ENCODE measurements at regions not wholly inside any gene's neighbourhood (a gene's known extent, or its start where the extent isn't known, plus 50 kb on each side); places are given as distances from the start of the nearest gene placed in this dataset.
"Not testable (repeated sequence)": the region's sequence is repeated elsewhere in the genome, so short reads cannot be mapped to it uniquely, and the experiment has no call there.

- no peak for DNase-seq (ENCODE audit: low read depth in 4 of 4, low spot score in 1 of 4)
Observed at GRCh38 chr5:52255308-52255707, 532.4 kb upstream of the ITGA1 start.

GRCh38 chr5:52262844-52263243 lies 524.9 kb upstream of the ITGA1 start:
- DNase-seq (ENCODE audit: low read depth in 4 of 4, low spot score in 1 of 4), result no peak

- DNase-seq (ENCODE audit: low read depth in 4 of 4, low spot score in 1 of 4), result no peak
Observed at GRCh38 chr5:52269401-52269800, 518.3 kb upstream of the ITGA1 start.

GRCh38 chr5:52269859-52270258 lies 517.9 kb upstream of the ITGA1 start:
- DNase-seq (ENCODE audit: low read depth in 4 of 4, low spot score in 1 of 4), result no peak

DNA sequence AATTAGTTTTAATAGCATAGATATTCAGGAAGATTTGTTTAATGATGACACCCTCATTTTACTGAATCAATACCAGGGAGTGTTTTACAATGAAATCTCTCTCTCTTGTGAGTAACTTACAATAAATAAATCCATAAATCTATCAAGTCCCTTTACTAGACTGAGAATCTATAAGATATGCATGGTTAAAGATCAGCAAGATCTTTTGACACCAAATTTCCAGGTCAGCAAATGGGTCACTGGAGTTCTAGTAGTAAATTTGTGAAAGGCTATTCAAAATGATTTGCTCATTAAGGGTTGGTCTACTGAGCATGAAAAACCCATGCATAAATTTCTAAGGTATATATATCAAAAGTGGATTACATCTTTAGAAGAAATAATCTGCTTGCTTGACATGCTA lies 512.1 kb upstream of the ITGA1 start:
- no peak for DNase-seq (ENCODE audit: low read depth in 4 of 4, low spot score in 1 of 4)

- DNase-seq (ENCODE audit: low read depth in 4 of 4, low spot score in 1 of 4), result no peak
Observed at GRCh38 chr5:52277101-52277500, 510.6 kb upstream of the ITGA1 start.

- no peak for DNase-seq (ENCODE audit: low read depth in 4 of 4, low spot score in 1 of 4)
Observed at GRCh38 chr5:52282647-52283046, 505.1 kb upstream of the ITGA1 start.

- no peak for DNase-seq (ENCODE audit: low read depth in 4 of 4, low spot score in 1 of 4)
Observed at GRCh38 chr5:52283221-52283620, 504.5 kb upstream of the ITGA1 start.

- DNase-seq (ENCODE audit: low read depth in 4 of 4, low spot score in 1 of 4), result no peak
Observed at GRCh38 chr5:52300703-52301372, 486.9 kb upstream of the ITGA1 start.

DNA sequence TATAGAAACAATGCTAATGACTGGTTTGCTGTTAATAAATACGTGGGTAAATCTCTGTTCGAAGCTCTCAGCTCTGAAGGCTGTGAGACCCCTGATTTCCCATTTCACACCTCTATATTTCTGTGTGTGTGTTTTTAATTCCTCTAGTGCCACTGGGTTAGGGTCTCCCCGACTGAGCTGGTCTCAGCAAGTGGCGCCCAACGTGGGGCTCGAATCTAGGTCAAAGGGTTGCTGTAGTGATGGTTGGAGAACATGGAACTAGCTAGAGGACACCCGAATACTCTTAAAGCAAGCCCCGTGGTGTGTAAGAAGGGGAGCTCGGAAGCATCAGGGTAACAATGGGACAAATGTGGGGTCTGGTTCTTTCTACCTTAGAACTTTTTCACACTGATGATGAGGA lies 482.9 kb upstream of the ITGA1 start:
- DNase-seq (ENCODE audit: low read depth in 4 of 4, low spot score in 1 of 4), result not testable (repeated sequence)

- no peak for DNase-seq (ENCODE audit: low read depth in 4 of 4, low spot score in 1 of 4)
Observed at GRCh38 chr5:52328220-52328806, 459.4 kb upstream of the ITGA1 start.

GRCh38 chr5:52331725-52332124 lies 456.0 kb upstream of the ITGA1 start:
- DNase-seq (ENCODE audit: low read depth in 4 of 4, low spot score in 1 of 4), result no peak

DNA sequence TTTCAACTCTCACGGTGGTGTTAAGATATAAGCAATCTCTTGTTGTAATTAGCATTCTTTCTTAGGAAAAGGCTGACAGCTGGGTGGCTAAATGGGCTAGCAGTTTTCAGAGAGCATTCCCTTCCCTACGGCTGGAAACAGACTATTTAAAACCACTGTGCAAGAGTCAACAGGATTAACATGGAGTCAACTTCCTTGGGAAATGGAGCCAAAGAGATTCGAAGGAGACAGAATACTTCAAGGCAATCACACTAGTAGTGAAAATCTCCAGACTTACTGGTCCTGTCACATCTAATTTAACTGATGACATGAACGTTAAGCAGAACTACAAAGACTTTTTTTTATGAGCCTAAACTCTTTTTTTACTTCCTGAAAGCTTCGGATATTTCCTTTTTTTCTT lies 453.3 kb upstream of the ITGA1 start:
- DNase-seq (ENCODE audit: low read depth in 4 of 4, low spot score in 1 of 4), result no peak

DNA sequence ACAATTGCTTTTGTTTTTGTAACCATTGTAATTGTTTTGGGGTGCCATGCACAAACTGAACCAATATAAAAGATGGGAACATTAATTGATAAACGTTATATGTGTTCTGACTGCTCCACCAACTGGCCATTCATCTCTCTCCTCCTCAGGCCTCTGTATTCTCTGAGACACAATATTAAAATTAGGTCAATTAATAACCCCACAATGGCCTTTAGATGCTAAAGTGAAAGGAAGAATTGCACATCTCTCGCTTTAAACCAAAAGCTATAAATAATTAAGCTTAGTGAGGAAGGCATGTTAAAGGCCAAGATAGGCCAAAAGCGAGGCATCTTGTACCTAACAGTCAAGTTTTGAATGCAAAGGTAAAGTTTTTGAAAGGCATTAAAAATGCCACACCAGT lies 448.4 kb upstream of the ITGA1 start:
- DNase-seq (ENCODE audit: low read depth in 4 of 4, low spot score in 1 of 4), result no peak

DNA sequence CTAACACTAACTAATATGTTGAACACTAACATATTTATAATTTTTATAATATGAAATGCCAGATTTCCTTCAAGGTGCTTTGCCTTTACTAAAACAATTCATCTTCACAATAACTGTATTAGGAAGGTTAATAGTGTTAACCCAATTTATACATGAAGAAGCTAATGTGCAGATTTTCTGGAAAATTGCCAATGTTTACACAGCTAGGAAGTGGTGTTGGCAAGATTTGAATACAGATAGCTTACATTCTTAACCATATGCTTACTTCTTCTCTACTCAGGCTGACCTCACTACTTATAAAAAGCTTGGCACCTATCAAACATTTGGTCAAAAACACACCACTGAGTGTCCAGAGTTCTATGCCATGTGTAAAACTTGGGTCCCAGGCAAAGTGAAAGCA lies 445.4 kb upstream of the ITGA1 start:
- no peak for DNase-seq (ENCODE audit: low read depth in 4 of 4, low spot score in 1 of 4)

DNA sequence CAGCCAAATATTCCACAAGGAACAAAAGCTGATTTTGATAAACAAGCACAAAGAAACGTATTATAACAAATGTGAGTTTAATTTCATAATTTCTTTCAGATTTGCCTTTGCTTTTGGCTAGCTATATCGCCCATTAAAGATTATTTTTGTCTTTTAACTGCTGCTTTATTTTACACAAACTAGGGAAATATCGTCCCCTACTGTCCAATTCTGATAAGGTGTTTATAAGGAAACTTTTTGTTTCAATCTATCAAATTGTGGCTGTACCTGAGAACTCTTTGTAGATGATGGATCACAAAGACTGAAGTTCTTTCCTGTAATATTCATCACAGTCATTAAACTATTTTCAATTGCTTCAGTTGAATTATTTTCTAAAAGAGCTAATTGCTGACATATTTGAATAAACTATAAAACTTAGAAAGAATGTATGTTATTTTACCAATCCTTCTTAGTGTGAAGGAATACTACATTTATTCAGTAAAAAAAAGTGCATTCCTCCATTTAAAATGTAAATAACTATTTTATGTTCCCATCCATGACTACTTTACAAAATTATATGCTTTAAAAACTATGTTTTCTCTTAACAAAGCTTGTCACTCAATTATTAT lies 431.3 kb upstream of the ITGA1 start:
- no peak for DNase-seq (ENCODE audit: low read depth in 4 of 4, low spot score in 1 of 4)

- DNase-seq (ENCODE audit: low read depth in 4 of 4, low spot score in 1 of 4), result no peak
Observed at GRCh38 chr5:52359261-52359660, 428.5 kb upstream of the ITGA1 start.

GRCh38 chr5:52360985-52361384 lies 426.7 kb upstream of the ITGA1 start:
- no peak for DNase-seq (ENCODE audit: low read depth in 4 of 4, low spot score in 1 of 4)

DNA sequence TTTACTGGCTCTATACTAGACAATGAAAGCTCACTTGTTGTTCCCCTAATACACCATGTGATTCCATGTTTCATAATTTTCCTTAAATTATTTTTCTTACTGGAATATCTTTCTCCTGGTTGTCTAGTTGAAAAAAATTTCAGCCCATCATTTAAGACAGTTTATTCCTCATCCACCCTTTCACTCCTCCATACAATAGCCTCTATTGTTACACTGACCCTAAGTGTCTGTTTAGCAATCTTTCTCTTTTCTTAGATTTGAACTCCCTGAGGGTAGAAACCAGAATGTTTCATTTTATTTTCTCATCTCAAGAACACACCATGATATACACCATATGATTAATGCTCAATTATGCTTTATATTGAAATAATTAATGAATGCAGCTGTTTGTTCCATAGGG lies 413.4 kb upstream of the ITGA1 start:
- no peak for DNase-seq (ENCODE audit: low read depth in 4 of 4, low spot score in 1 of 4)

- no peak for DNase-seq (ENCODE audit: low read depth in 4 of 4, low spot score in 1 of 4)
Observed at GRCh38 chr5:52375969-52376368, 411.7 kb upstream of the ITGA1 start.

DNA sequence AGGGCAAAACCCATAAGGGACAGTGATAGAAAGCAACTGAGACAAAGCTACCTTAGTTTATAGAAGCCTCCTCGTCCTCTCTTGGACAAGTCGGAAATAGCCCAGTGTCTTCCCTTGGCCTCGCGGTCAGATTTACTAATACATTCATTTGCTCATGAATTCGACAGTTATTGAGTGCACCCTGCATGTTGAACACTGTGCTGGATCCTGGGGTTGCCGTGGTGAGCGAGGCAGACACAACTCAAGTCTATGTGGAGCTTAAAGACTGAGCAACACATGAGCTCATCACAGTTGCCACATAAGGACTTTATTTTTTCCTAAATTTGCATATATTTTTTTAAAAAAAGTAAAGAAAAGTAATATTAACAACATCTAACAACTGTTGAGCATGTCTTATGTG lies 411.1 kb upstream of the ITGA1 start:
- DNase-seq (ENCODE audit: low read depth in 4 of 4, low spot score in 1 of 4), result no peak

DNA sequence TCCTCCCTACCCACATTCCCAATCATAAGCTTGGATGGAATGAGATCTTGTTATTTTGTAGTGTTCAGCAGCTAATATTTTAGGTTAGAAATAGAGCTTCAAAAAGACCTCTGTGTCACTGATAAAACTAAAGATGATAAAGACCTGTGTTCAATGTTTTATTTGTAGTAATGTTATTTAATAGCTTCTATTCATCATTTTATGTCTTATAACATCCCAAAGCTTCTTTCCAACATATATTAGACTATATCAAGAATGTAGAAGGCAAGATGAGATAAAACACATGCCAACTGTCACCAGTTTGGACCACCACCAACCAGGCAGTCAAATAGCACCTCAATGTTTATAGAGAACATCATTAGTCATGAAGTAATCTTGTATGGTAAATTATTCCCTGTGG lies 409.5 kb upstream of the ITGA1 start:
- DNase-seq (ENCODE audit: low read depth in 4 of 4, low spot score in 1 of 4), result no peak

DNA sequence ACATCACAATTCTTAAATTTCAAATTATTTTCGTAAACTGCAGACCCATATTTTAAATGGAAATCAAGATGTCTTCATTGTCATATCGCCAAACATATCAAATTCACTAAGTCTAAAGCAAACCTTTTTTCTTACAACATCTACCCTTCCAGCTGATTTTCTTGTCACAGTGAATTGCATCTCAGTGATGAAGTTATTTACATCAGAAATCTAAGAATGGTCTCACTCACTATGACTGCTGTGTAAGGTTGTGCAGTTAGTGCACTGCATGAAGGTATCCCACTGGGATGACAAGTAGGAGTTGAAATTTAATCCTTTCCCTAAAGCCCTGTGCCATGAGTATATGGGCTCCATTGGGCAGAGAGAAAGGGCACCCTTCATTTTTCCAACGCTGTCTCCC lies 399.4 kb upstream of the ITGA1 start:
- DNase-seq (ENCODE audit: low read depth in 4 of 4, low spot score in 1 of 4), result no peak
